ENCODE measurements at regions not wholly inside any gene's neighbourhood (a gene's known extent, or its start where the extent isn't known, plus 50 kb on each side); places are given as distances from the start of the nearest gene placed in this dataset.

DNA sequence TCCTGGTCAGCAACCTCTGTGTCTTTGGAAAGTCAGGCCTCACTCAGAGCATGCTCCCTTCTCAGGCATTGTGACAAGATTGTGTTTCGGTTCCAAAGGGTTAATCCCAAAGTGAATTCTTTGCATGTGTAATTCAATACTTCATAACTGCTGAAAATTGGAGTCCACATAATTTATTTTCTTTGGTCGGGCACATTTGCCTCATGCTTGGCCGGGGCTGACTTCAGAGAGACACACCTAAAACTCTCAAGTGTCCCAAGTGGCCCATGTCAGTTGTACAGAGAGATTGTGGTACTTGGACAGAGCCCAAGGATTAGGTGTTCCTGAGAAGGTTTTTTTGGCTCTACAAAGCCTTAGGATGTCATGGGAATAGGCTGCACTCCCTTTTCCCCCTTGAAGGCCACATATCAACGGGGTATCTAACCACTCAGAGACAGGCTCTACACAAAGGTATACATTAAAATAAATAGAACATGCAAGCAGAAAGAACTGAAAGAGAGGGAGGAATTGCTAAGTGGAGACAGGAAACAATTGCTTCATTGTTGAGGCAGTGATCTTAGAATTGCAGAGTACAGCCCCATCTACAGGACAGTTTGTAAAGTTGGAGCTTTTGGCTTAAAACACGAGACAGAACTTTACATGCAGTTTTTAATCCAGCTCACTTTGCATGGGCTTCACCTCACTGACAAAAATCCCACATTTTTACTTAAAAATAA is 1232.3 kb upstream of the ZEB2 start:
- Histone ChIP-seq H3K4me3 (no peak overlapping the region), H3K4me1 (ENCODE audit: insufficient read depth) (peaks cover 18% of the 10 kb centered on the region), H3K36me3 (no peaks in the 10 kb centered on the region), H3K27ac (peak overlapping the region in 1 of 2 donors; percentile 54), H3K27me3 (no peaks in the 10 kb centered on the region), H3K9me3 (no peaks in the 10 kb centered on the region)
- peak in 1 of 5 donors; percentile 29 for DNase-seq
- intact Hi-C loops (cut with DNase I): loop anchor here in 3 of 4 donors (10.0 kb wide), 2 partner anchors 1227 to 1237 kb away; partner anchors contain the start of gene ZEB2 (in 1 of the 3)
- TF ChIP-seq, protein P1, sequence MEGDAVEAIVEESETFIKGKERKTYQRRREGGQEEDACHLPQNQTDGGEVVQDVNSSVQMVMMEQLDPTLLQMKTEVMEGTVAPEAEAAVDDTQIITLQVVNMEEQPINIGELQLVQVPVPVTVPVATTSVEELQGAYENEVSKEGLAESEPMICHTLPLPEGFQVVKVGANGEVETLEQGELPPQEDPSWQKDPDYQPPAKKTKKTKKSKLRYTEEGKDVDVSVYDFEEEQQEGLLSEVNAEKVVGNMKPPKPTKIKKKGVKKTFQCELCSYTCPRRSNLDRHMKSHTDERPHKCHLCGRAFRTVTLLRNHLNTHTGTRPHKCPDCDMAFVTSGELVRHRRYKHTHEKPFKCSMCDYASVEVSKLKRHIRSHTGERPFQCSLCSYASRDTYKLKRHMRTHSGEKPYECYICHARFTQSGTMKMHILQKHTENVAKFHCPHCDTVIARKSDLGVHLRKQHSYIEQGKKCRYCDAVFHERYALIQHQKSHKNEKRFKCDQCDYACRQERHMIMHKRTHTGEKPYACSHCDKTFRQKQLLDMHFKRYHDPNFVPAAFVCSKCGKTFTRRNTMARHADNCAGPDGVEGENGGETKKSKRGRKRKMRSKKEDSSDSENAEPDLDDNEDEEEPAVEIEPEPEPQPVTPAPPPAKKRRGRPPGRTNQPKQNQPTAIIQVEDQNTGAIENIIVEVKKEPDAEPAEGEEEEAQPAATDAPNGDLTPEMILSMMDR (IDR thresholded peaks at IDR 0.05): peak in 2 of 3 donors; percentile 69
- TF ChIP-seq POLR2A (IDR thresholded peaks at IDR 0.05) (no peak), EP300 (IDR thresholded peaks at IDR 0.05) (no peak)
- 13 to 19% (median 15%) methylated on average over 5 of the region's 5 CpGs for WGBS, 3 donors

- Histone ChIP-seq H3K4me1 (ENCODE audit: insufficient read depth) (peaks cover 18% of the 10 kb centered on the region), H3K27ac (peak overlapping the region in 1 of 2 donors; percentile 46), H3K9me3 (no peaks in the 10 kb centered on the region), H3K4me3 (no peak overlapping the region), H3K27me3 (no peaks in the 10 kb centered on the region), H3K36me3 (no peaks in the 10 kb centered on the region)
- DNase-seq: no peak
- intact Hi-C loops (cut with DNase I): loop anchor here in 3 of 4 donors (10.0 kb wide), 2 partner anchors 1227 to 1237 kb away; partner anchors contain the start of gene ZEB2 (in 1 of the 3)
- TF ChIP-seq, protein P1 (IDR thresholded peaks at IDR 0.05): no peak
- TF ChIP-seq EP300 (IDR thresholded peaks at IDR 0.05): no peak
- TF ChIP-seq POLR2A (IDR thresholded peaks at IDR 0.05): no peak
- 36 to 49% (median 36%) methylated on average over 6 of the region's 6 CpGs for WGBS, 3 donors
Observed at GRCh38 chr2:145751629-145752028, 1231.7 kb upstream of the ZEB2 start.

GRCh38 chr2:145751155-145751554 is 1231.2 kb upstream of the ZEB2 start:
- H3K4me1 ChIP-seq (ENCODE audit: insufficient read depth): peaks cover 16% of the 10 kb centered on the region
- WGBS, 3 donors: 26 to 56% (median 38%) methylated on average over 1 of the region's 1 CpG
- H3K27ac ChIP-seq: peak overlapping the region in 1 of 2 donors; percentile 46

DNA sequence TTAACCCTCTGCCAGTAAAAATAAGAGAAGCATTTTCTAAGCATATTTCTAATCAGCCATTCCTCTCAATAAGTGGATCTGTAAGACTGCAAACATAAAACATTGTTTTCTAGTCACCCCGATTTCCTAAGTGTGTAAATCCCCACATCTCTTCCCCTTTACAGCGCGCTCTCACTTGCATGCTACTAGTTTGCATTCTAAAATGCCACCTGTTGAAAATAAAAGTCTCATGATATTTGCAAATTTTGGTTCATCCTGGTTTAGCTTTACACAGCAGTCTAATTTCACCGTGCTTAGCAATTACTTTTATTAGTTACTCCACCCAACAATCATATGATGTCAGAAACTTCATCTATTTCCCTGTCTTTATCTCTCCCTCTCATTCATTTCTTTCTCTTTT is 1230.7 kb upstream of the ZEB2 start:
- H3K36me3 ChIP-seq: no peaks in the 10 kb centered on the region
- 35 to 50% (median 45%) methylated on average over 4 of the region's 4 CpGs for WGBS, 3 donors
- H3K4me1 ChIP-seq (ENCODE audit: insufficient read depth): peaks cover 16% of the 10 kb centered on the region
- peak overlapping the region in 1 of 2 donors; percentile 46 for H3K27ac ChIP-seq
- DNase-seq: no peak
- H3K27me3 ChIP-seq: no peaks in the 10 kb centered on the region
- intact Hi-C loops (cut with DNase I): loop anchor here in 3 of 4 donors (10.0 kb wide), 2 partner anchors 1226 to 1236 kb away; partner anchors contain the start of gene ZEB2 (in 1 of the 3)
- H3K9me3 ChIP-seq: no peaks in the 10 kb centered on the region
- no peak for TF ChIP-seq EP300 (IDR thresholded peaks at IDR 0.05)
- TF ChIP-seq POLR2A (IDR thresholded peaks at IDR 0.05): no peak
- TF ChIP-seq, protein P1 (IDR thresholded peaks at IDR 0.05): no peak
- H3K4me3 ChIP-seq: no peak overlapping the region

More at GRCh38 chr2:145751155-145751554, 1231.2 kb upstream of the ZEB2 start:
- no peak for DNase-seq
- intact Hi-C loops (cut with DNase I): loop anchor here in 3 of 4 donors (10.0 kb wide), 2 partner anchors 1226 to 1236 kb away; partner anchors contain the start of gene ZEB2 (in 1 of the 3)
- TF ChIP-seq, protein P1 (IDR thresholded peaks at IDR 0.05): no peak
- no peak for TF ChIP-seq POLR2A (IDR thresholded peaks at IDR 0.05)
- no peak for TF ChIP-seq EP300 (IDR thresholded peaks at IDR 0.05)
- no peaks in the 10 kb centered on the region for H3K9me3 ChIP-seq
- no peaks in the 10 kb centered on the region for H3K27me3 ChIP-seq
- H3K4me3 ChIP-seq: no peak overlapping the region
- no peaks in the 10 kb centered on the region for H3K36me3 ChIP-seq
